Activated T-cell treated with anti-CD3 and anti-CD28 coated beads for 4 hours (primary cell): ENCODE measurements at regions not wholly inside any gene's neighbourhood (a gene's known extent, or its start where the extent isn't known, plus 50 kb on each side); places are given as distances from the start of the nearest gene placed in this dataset.

Source experiments
- DNase-seq: peaks from one replicate; pipeline ENCODE4 v3.0.0-alpha.2; 2020

GRCh38 chr1:209249785-209250440 lies 333.6 kb upstream of the CAMK1G start:
- DNase-seq: no peak

- DNase-seq: no peak
These were observed 332.5 kb upstream of the CAMK1G start for GRCh38 chr1:209250861-209251636.

GRCh38 chr1:209256766-209257350 lies 326.7 kb upstream of the CAMK1G start:
- no peak for DNase-seq

- no peak for DNase-seq
These were observed 326.1 kb upstream of the CAMK1G start for GRCh38 chr1:209257454-209257853.

- DNase-seq: no peak
These were observed 323.4 kb upstream of the CAMK1G start for GRCh38 chr1:209260136-209260535.

GRCh38 chr1:209262631-209263030 lies 320.9 kb upstream of the CAMK1G start:
- no peak for DNase-seq

- DNase-seq: no peak
These were observed 318.2 kb upstream of the CAMK1G start for GRCh38 chr1:209265301-209265700.

- DNase-seq: no peak
These were observed 316.8 kb upstream of the CAMK1G start for GRCh38 chr1:209266590-209267205.

- DNase-seq: no peak
These were observed 315.5 kb upstream of the CAMK1G start for GRCh38 chr1:209267968-209268367.

- DNase-seq: no peak
These were observed 315.0 kb upstream of the CAMK1G start for GRCh38 chr1:209268479-209268878.

GRCh38 chr1:209276321-209276720 lies 307.2 kb upstream of the CAMK1G start:
- no peak for DNase-seq

GRCh38 chr1:209277662-209278061 lies 305.9 kb upstream of the CAMK1G start:
- no peak for DNase-seq

GRCh38 chr1:209291715-209292114 lies 291.8 kb upstream of the CAMK1G start:
- no peak for DNase-seq

GRCh38 chr1:209302779-209303568 lies 280.5 kb upstream of the CAMK1G start:
- no peak for DNase-seq

- no peak for DNase-seq
These were observed 279.3 kb upstream of the CAMK1G start for GRCh38 chr1:209304166-209304565.

GRCh38 chr1:209305221-209305954 lies 278.1 kb upstream of the CAMK1G start:
- no peak for DNase-seq

GRCh38 chr1:209307846-209308245 lies 275.7 kb upstream of the CAMK1G start:
- DNase-seq: no peak

GRCh38 chr1:209309198-209309597 lies 274.3 kb upstream of the CAMK1G start:
- no peak for DNase-seq

GRCh38 chr1:209311770-209312169 lies 271.7 kb upstream of the CAMK1G start:
- DNase-seq: no peak

GRCh38 chr1:209316929-209317328 lies 266.6 kb upstream of the CAMK1G start:
- no peak for DNase-seq

- DNase-seq: no peak
These were observed 265.1 kb upstream of the CAMK1G start for GRCh38 chr1:209318181-209319056.
